ENCODE measurements at regions not wholly inside any gene's neighbourhood (a gene's known extent, or its start where the extent isn't known, plus 50 kb on each side); places are given as distances from the start of the nearest gene placed in this dataset.

DNA sequence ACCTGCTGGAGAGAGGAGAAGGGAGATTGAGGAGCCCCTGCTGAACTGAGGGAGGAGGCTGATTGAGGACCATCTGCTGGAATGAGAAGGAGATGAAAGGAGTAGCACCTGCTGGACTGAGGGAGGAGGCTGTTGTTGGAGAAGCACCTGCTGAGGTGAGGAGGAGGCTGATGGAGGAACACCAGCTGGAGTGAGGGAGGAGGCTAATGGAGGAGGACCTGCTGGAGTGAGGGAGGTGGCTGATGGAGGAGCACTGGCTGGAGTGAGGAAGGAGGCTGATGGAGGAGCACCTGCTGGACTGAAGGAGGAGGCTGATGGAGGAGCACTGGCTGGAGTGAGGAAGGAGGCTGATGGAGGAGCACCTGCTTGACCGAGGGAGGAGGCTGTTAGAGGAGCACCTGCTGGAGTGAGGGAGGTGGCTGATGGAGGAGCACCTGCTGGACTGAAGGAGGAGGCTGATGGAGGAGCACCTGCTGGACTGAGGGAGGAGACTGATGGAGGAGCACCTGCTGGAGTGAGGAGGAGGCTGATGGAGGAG, 409.2 kb upstream of the MYT1L start:
- Histone ChIP-seq H3K27ac (no peak overlapping the region), H3K36me3 (no peaks in the 10 kb centered on the region), H3K9ac (no peak overlapping the region), H3K27me3 (no peaks in the 10 kb centered on the region), H3K79me2 (ENCODE audit: low read depth) (no peaks in the 10 kb centered on the region), H3F3A (ENCODE audit: low read depth) (no peaks in the 10 kb centered on the region), H2AFZ (replicated peaks) (no peak overlapping the region), H3K9me3 (ENCODE audit: low read depth) (no peaks in the 10 kb centered on the region), H3K4me1 (peaks cover 12% of the 10 kb centered on the region), H3K4me2 (no peak overlapping the region), H3K4me3 (no peak overlapping the region), H4K20me1 (ENCODE audit: low read depth) (no peaks in the 10 kb centered on the region)
- DNase-seq (ENCODE audit: low spot score) = no peak
- peaks cover 24% of the 10 kb centered on the region for H3K4me1 Mint-ChIP-seq
- TF ChIP-seq, protein P1, sequence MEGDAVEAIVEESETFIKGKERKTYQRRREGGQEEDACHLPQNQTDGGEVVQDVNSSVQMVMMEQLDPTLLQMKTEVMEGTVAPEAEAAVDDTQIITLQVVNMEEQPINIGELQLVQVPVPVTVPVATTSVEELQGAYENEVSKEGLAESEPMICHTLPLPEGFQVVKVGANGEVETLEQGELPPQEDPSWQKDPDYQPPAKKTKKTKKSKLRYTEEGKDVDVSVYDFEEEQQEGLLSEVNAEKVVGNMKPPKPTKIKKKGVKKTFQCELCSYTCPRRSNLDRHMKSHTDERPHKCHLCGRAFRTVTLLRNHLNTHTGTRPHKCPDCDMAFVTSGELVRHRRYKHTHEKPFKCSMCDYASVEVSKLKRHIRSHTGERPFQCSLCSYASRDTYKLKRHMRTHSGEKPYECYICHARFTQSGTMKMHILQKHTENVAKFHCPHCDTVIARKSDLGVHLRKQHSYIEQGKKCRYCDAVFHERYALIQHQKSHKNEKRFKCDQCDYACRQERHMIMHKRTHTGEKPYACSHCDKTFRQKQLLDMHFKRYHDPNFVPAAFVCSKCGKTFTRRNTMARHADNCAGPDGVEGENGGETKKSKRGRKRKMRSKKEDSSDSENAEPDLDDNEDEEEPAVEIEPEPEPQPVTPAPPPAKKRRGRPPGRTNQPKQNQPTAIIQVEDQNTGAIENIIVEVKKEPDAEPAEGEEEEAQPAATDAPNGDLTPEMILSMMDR (IDR thresholded peaks at IDR 0.05) = no peak
- TF ChIP-seq EZH2 (IDR thresholded peaks at IDR 0.05) (no peak), EZH2phosphoT487 (IDR thresholded peaks at IDR 0.05) (no peak)
- H3K9me3 Mint-ChIP-seq = no peaks in the 10 kb centered on the region
- no peak overlapping the region for H3K4me3 Mint-ChIP-seq
- no peaks in the 10 kb centered on the region for H3K36me3 Mint-ChIP-seq
- peaks cover 7% of the 10 kb centered on the region for H3K27me3 Mint-ChIP-seq (ENCODE audit: insufficient read depth, low read depth)
- H3K27ac Mint-ChIP-seq = no peak overlapping the region

DNA sequence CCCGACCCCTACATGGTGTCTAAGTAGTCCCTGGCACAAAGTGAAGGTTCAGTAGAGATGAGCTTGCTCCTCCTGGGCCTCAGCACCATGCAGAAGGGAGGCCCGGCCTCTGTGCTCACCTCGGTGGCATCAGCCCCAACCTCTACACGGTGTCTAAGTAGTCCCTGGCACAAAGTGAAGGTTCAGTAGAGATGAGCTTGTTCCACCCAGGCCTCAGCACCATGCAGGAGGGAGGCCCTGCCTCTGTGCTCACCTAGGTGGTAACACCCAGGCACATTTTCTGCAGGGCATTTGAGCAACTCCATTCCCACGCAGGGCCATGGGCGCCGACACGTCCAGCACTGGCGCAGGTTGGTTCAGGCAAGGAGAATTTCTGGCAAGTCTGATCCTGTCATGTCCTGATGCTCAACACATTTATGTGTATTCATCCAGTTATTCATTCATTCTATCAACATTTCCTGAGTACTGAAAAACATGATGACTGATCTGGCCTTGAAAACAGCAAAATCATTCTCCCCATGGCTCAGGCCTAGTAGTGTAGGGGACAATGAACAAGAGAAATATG, 408.2 kb upstream of the MYT1L start:
- Mint-ChIP-seq H3K27ac (peak overlapping the region; percentile 7), H3K4me3 (no peak overlapping the region), H3K9me3 (no peaks in the 10 kb centered on the region), H3K4me1 (peaks cover 21% of the 10 kb centered on the region), H3K36me3 (no peaks in the 10 kb centered on the region), H3K27me3 (ENCODE audit: insufficient read depth, low read depth) (peaks cover 9% of the 10 kb centered on the region)
- Histone ChIP-seq H2AFZ (replicated peaks) (no peak overlapping the region), H3K27me3 (no peaks in the 10 kb centered on the region), H3K9me3 (ENCODE audit: low read depth) (no peaks in the 10 kb centered on the region), H3K27ac (no peak overlapping the region), H3K4me3 (no peak overlapping the region), H3K4me2 (no peak overlapping the region), H4K20me1 (ENCODE audit: low read depth) (no peaks in the 10 kb centered on the region), H3F3A (ENCODE audit: low read depth) (no peaks in the 10 kb centered on the region), H3K9ac (no peak overlapping the region), H3K79me2 (ENCODE audit: low read depth) (no peaks in the 10 kb centered on the region), H3K4me1 (peaks cover 12% of the 10 kb centered on the region), H3K36me3 (no peaks in the 10 kb centered on the region)
- no peak for DNase-seq (ENCODE audit: low spot score)
- no peak for TF ChIP-seq EZH2 (IDR thresholded peaks at IDR 0.05)
- TF ChIP-seq EZH2phosphoT487 (IDR thresholded peaks at IDR 0.05) = no peak
- TF ChIP-seq, protein P1 (IDR thresholded peaks at IDR 0.05) = no peak

- no peaks in the 10 kb centered on the region for H3F3A ChIP-seq (ENCODE audit: low read depth)
- no peak overlapping the region for H2AFZ ChIP-seq (replicated peaks)
- H3K36me3 ChIP-seq = no peaks in the 10 kb centered on the region
- no peaks in the 10 kb centered on the region for H3K9me3 Mint-ChIP-seq
- peaks cover 19% of the 10 kb centered on the region for H3K4me1 Mint-ChIP-seq
- H4K20me1 ChIP-seq (ENCODE audit: low read depth) = no peaks in the 10 kb centered on the region
- peak overlapping the region; percentile 10 for H3K4me3 Mint-ChIP-seq
- no peak overlapping the region for H3K9ac ChIP-seq
- H3K36me3 Mint-ChIP-seq = no peaks in the 10 kb centered on the region
- H3K4me3 ChIP-seq = no peak overlapping the region
- H3K79me2 ChIP-seq (ENCODE audit: low read depth) = no peaks in the 10 kb centered on the region
- no peak for DNase-seq (ENCODE audit: low spot score)
- no peak overlapping the region for H3K4me2 ChIP-seq
- no peaks in the 10 kb centered on the region for H3K9me3 ChIP-seq (ENCODE audit: low read depth)
- H3K27ac ChIP-seq = no peak overlapping the region
- no peak overlapping the region for H3K27ac Mint-ChIP-seq
- H3K27me3 Mint-ChIP-seq (ENCODE audit: insufficient read depth, low read depth) = peaks cover 9% of the 10 kb centered on the region
- H3K4me1 ChIP-seq = peaks cover 12% of the 10 kb centered on the region
- TF ChIP-seq EZH2 (IDR thresholded peaks at IDR 0.05) (no peak), EZH2phosphoT487 (IDR thresholded peaks at IDR 0.05) (no peak)
- TF ChIP-seq, protein P1 (IDR thresholded peaks at IDR 0.05) = no peak
- H3K27me3 ChIP-seq = no peaks in the 10 kb centered on the region
These were observed 407.6 kb upstream of the MYT1L start for GRCh38 chr2:2738684-2739083.
